Sigmoid colon (tissue), 4 donors: ENCODE measurements at regions not wholly inside any gene's neighbourhood (a gene's known extent, or its start where the extent isn't known, plus 50 kb on each side); places are given as distances from the start of the nearest gene placed in this dataset.

Experiments
- CTCF ChIP-seq, 4 experiments: fragments of 450-650 bp in 3 of 4; fragments of 200-600 bp in 1 of 4; IDR thresholded peaks; one replicate each; pipeline ENCODE4 v1.5.1; 2016 to 2019; ENCODE audit warnings: antibody characterized with exemption in 4 of 4, mild to moderate bottlenecking in 3 of 4, moderate library complexity in 2 of 4
- EP300 ChIP-seq, 4 donors: sonication (generic); formaldehyde crosslinking; IDR thresholded peaks; one replicate each; pipeline ENCODE4 v1.6.1; 2017; ENCODE audit warnings: antibody characterized with exemption in 4 of 4
- POLR2A ChIP-seq, 2 donors: fragments of 450-650 bp; IDR thresholded peaks; one replicate each; pipeline ENCODE4 v1.6.1; 2016; ENCODE audit warnings: antibody characterized with exemption in 2 of 2, mild to moderate bottlenecking in 2 of 2, moderate library complexity in 2 of 2

GRCh38 chr9:26500471-26500870 is 392.1 kb downstream of the CAAP1 start:
- no peak for TF ChIP-seq CTCF (IDR thresholded peaks at IDR 0.05)
- TF ChIP-seq POLR2A (IDR thresholded peaks at IDR 0.05), result no peak
- TF ChIP-seq EP300 (IDR thresholded peaks at IDR 0.05), result no peak
